NCI-H2196 (cell line): ENCODE measurements at regions not wholly inside any gene's neighbourhood (a gene's known extent, or its start where the extent isn't known, plus 50 kb on each side); places are given as distances from the start of the nearest gene placed in this dataset.

ENCODE experiments used
- DNase-seq: peaks from one replicate; lab custom pipeline; 2025; ENCODE audit not compliant: unreplicated experiment; lab: John Stamatoyannopoulos, UW

DNA sequence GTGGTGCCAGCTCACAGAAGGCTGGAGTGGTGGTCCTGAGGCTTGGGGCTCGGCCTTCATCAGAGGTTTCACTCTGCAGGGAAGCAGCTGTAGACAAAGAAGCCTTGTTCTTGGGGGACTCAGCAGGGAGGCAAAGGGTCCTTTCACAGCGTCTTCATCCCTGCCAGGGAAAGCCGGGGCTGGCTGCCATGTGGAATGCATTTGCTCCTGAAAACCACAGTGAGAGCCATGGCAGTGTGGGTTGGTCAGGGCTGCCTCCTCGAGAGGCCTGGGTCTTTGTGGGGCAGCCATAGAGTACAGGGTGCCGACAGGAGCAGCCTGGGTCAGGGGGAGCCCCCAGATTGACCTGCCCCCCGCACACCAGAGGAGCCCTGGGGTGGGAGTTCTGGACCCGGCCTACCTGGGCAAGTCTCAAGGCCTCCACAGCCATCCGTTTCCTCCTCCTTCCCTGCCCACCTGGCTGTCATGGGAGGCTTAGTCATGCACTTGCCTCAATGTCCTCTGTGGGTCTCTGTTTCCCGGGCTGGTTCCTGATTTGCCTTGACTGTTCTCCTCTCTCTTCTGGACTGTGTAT is 144.0 kb downstream of the CDC5L start:
- DNase-seq: no peak

DNA sequence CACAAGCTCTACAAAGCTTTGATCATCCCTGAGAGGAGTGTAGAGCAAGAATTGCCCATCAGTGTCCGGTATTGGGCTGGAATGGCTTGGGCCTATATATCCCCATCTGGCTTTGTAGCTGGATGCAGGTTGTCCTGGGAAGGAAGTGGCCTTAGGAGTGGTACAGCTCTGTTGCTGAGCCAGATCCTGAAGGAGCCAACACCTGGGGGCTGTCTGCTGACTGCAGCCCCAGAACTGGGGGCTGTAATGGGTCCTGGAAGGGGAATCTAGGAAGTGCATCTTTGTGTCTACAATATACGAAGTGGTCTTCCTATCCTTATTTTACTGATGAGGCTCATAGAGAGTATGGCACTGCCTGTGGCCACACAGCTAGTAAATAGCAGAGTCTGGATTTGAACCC is 145.9 kb downstream of the CDC5L start:
- DNase-seq: no peak

DNA sequence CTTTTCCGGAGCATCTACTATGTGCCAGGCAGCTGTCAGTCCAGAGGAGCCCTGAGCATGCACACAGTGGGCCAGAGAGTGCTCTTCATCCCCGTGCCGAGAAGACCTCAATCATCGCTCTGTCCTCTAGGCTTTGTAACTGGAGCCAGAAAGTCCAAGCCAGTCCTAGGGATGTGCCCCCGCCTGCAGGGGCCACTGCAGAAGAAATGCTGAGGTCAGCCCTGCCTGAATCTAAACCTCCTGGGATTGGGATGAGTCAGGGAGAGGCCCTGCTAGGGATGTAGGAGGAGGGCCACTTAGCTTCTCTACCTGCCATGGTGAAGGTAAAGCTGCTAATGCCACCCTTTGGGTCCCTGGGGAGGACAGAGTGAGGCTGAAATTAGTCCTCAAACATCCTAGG is 146.8 kb downstream of the CDC5L start:
- no peak for DNase-seq

DNA sequence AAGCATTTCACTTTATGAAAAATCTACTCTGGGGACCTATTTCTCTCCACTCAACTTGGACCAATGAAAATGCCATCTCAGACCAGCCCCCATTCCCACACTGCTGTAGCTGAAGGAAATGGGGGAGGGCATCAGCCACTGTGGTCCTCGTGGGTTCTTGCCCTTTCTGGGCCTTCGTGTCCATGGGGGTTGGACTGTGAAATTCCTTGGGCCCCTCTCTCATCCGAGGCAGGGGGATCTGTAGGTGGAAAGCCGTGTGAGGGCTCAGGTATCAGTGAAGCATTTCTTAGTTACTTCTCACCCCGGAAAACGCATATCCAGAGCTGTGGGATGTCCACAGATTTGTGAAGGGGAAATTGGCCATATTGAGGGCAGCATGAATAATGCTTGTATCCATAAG is 147.9 kb downstream of the CDC5L start:
- DNase-seq: no peak

- DNase-seq: no peak
These were observed 148.5 kb downstream of the CDC5L start for GRCh38 chr6:44535967-44536366.

- DNase-seq: no peak
These were observed 150.0 kb downstream of the CDC5L start for GRCh38 chr6:44537306-44538049.

GRCh38 chr6:44538131-44538806 is 150.8 kb downstream of the CDC5L start:
- no peak for DNase-seq

GRCh38 chr6:44538807-44539201 is 151.3 kb downstream of the CDC5L start:
- DNase-seq: no peak

DNA sequence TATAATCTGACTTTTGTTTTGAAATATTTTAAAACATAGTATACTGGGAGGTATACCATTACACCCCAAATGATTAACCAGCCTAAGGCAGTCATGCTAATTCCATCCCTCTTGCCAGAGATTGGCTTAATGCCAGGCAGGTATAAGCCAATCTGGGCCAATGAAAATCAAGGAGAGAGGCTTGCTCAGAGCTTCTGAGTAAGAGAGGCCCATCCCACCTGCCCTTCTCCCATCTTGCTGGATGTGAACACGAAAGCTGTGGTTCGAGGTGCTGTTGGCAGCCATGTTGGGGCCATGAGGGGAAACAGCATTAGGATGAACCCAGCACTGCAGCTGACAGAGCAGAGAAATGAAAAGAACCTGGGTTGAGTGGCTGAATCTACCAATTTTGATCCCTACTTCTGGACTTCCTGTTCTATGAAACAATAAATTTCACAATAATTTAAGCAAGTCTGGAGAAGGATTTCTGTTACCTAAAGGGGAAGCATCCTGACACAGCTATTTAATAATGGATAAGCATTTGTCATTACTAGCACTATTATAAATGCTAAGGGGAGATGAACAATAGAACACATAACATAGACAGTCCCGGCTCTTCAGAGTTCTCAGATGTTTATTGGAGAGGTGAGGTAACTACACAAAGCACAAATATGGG is 152.3 kb downstream of the CDC5L start:
- DNase-seq: no peak

DNA sequence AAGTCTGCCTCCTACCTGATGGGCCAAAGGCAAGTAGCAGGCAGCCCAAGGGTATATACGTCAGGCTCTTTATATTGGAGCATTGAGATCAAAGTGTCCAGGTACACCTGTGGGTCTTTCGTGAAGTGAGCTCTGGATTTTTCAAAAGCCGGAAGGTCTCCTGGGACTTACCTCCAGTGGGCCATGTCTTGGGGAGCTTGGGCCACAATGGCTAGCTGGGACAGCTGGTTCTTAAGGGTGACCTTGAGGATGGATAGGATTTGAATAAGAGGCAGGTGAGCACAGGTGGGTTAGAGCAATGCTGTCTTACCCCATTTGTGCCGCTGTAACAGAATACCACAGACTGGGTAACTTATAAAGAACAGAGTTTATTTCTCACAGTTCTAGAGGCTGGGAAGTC is 153.4 kb downstream of the CDC5L start:
- DNase-seq: no peak

DNA sequence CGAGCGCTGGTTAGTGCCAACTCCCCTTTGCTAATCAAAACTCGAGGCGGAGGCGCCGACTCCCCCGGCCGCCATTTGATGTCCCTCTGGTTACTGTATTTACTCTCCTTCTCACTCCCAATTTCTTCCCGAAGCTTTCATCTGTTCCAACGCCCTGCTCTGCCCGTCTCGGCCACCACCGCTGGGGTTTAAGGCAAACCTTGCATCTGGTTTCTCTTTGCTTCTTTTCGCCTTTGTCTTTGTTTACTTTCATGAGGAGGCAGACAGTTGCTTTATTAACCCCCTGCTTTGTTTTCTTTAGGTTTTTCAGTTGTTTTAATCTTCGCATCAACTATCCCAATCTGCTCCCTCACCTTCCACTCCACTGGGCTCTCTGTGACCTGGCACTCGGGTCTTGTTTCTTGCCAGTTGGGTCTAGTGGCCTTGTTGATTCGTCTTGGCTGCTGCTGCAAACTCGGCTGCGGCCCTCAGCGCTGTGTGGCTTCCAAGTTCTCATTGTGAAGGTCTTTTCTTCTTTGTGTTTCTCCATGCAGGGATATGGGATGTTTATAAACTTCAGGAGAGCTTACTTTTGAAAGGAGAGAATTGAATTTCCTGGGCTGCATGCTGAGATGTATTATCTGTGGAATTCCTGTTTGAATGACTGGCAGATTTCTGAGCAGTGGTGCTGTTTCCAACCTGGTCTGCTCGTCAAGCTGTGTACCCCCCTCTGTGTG is 155.1 kb downstream of the CDC5L start:
- no peak for DNase-seq

DNA sequence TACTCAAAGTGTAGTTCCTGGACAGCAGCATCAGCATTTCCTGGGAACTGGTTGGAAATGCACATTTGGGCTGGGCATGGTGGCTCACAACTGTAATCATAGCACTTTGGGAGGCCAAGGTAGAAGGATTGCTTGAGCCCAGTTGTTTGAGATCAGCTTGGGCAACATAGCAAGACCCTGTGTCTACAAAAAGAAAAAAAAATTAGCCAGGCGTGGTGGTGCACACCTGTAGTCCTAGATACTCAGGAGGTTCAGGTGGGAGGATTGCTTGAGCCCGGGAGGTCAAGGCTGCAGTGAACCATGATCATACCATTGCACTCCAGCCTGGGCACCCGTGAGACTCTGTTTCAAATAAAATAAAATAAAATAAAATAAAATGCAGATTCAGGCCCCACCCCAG is 156.2 kb downstream of the CDC5L start:
- no peak for DNase-seq

- no peak for DNase-seq
These were observed 157.7 kb downstream of the CDC5L start for GRCh38 chr6:44545224-44545623.

- DNase-seq: no peak
These were observed 160.8 kb downstream of the CDC5L start for GRCh38 chr6:44548319-44548718.

- DNase-seq: no peak
These were observed 162.0 kb downstream of the CDC5L start for GRCh38 chr6:44549516-44549915.

DNA sequence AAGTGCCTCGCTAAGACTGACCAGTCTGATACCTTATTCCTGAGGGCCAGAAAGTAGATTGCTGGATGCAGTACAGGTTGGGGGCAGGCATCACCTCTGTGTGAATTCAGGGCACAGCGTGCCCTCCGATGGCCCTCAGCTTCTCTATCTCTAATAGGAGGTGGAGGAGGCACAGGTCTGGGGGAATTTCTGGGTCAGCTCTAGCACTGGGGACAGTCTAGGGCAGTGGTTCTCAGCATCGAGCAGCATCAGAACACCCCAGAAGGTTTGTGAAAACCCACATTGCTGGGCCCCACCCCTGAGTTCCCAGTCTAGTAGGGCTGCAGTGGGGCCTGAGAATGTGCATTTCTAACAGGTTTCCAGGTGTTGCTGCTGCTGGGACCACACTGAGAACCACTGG is 166.7 kb downstream of the CDC5L start:
- DNase-seq: no peak

DNA sequence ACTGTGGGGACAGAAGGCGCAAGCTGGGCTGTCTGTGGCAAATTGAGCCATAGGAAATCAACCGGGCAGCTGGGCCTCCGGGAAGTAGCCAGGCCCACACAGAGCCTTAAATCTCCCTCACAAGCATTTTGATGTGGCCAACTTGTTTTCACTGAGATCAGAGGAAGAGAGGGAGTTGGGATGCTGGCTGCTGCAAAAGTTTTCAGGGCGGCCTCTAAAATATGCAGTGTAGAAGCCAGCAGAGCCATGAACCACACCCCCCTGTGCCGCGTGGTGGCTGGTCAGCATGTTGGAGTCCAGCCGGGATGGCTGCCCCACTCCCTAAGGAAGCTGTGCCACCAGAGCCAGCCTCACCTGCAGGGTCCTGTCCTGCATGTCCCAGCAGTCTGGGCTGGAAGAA is 167.4 kb downstream of the CDC5L start:
- DNase-seq: no peak

DNA sequence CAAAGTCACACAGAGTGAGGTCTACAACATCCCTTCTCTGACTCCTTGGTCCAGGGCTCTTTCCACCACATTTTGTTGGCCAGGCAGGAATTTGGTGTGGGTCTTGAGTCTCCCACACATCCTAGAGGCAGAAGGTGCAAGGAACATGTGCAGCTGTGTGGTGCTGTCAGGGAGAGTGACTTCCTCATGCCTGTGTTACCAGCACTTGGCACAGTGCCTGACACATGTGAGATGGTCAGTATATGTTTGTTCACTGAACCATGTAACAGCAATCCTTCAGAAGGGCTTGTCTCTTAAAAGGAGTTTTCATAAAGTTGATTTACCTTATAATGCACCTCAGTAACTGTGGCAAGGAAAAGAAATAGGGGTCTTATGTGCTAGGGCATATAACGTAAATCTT is 168.5 kb downstream of the CDC5L start:
- DNase-seq: no peak

DNA sequence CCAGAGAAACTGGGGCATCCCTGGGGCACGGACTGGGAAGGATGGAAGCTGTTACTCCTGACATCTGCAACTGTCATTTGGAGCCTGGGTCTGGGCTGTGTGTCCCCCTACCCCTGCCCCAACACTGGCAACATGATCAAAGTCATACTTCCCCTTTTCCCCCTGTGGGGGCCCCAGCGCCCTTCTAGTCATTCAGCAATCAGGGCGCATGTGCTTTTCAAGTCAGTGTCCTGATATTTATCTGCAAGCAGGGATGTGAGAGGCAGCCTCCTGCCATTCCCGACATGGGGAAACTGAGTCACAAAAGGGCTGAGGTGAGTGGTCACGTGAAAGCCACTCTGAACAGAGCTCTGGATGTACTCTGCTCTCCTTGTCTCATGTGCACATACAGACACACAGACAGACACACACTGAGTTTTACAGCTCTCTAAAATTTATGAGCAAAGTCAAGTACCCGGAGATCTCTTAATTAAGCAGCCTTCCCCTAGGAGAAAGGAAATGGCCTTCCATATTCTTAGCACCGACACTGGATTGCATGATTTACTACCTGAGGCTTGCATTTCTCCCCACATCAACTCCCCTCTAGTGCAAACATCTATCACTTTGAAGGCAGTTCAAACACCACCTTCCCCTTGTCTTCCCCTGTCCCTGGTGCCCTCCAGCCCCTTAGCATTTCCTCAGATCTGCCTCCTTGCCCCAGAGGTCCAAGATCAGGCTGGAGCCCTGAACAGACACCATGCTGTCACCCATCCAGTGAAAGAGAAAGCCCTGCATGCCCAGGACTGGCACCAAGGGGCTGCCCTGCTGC is 170.7 kb downstream of the CDC5L start:
- DNase-seq: no peak

- no peak for DNase-seq
These were observed 171.3 kb downstream of the CDC5L start for GRCh38 chr6:44558832-44559251.
